GM23248 (cell line): ENCODE measurements at regions not wholly inside any gene's neighbourhood (a gene's known extent, or its start where the extent isn't known, plus 50 kb on each side); places are given as distances from the start of the nearest gene placed in this dataset.

ENCODE experiments used
- EZH2 ChIP-seq: fragments of 200-600 bp; sonication (generic); IDR thresholded peaks from 2 replicates; pipeline ENCODE4 v1.6.1; 2018; ENCODE audit warnings: antibody characterized with exemption, mild to moderate bottlenecking; ENCODE audit not compliant: insufficient read depth, poor library complexity, severe bottlenecking
- EZH2phosphoT487 ChIP-seq: fragments of 200-600 bp; sonication (generic); IDR thresholded peaks from 2 replicates; pipeline ENCODE4 v1.6.1; 2018; ENCODE audit warnings: antibody characterized with exemption, moderate library complexity, mild to moderate bottlenecking, low read depth; ENCODE audit not compliant: insufficient read depth

DNA sequence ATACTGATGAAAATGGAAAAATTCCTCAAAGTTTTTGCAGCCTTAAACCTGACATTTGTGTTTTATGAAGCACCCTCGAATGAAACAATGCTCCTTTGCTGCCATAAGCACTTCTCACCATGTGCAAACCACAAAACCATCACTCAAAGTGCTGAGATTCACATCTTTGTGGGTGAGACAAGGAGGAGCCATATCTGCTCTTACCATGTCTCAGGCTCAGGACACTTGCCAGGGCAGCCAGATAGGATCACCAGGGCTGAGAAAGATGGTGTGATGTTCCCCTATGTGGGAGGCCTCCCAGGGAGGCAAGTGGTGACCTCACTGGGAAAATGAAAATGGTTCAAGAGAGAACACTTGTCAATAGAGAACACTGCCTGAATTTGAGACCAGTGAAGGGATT, 120.4 kb downstream of the CCDC34 start:
- TF ChIP-seq EZH2 (no peak), EZH2phosphoT487 (no peak)
